Testis (tissue), 2 donors: ENCODE measurements at regions not wholly inside any gene's neighbourhood (a gene's known extent, or its start where the extent isn't known, plus 50 kb on each side); places are given as distances from the start of the nearest gene placed in this dataset.
"Not testable (repeated sequence)": the region's sequence is repeated elsewhere in the genome, so short reads cannot be mapped to it uniquely, and the experiment has no call there.

Source experiments
- CTCF ChIP-seq, 3 experiments: fragments of 450-650 bp in 2 of 3; fragments of 200-600 bp in 1 of 3; sonication (generic) in 1 of 3; IDR thresholded peaks; one replicate each; pipeline ENCODE4 v1.5.1; 2016 to 2019; ENCODE audit warnings: antibody characterized with exemption in 3 of 3, mild to moderate bottlenecking in 2 of 3, moderate library complexity in 1 of 3
- POLR2A ChIP-seq: fragments of 450-650 bp; IDR thresholded peaks from one replicate; pipeline ENCODE4 v1.6.1; 2017; ENCODE audit warnings: antibody characterized with exemption, mild to moderate bottlenecking, moderate library complexity

GRCh38 chr2:95714398-95714797 lies 122.6 kb downstream of the TRIM43 start:
- not testable (repeated sequence) for TF ChIP-seq CTCF (IDR thresholded peaks at IDR 0.05); POLR2A
